Testis (tissue), 2 donors: ENCODE measurements at regions not wholly inside any gene's neighbourhood (a gene's known extent, or its start where the extent isn't known, plus 50 kb on each side); places are given as distances from the start of the nearest gene placed in this dataset.

Source experiments
- POLR2A ChIP-seq: fragments of 450-650 bp; IDR thresholded peaks from one replicate; pipeline ENCODE4 v1.6.1; 2017; ENCODE audit warnings: antibody characterized with exemption, mild to moderate bottlenecking, moderate library complexity
- TF ChIP-seq, protein P1 (sequence below), 3 experiments: fragments of 450-650 bp in 2 of 3; fragments of 200-600 bp in 1 of 3; sonication (generic) in 1 of 3; IDR thresholded peaks; one replicate each; pipeline ENCODE4 v1.5.1; 2016 to 2019; ENCODE audit warnings: antibody characterized with exemption in 3 of 3, mild to moderate bottlenecking in 2 of 3, moderate library complexity in 1 of 3

DNA sequence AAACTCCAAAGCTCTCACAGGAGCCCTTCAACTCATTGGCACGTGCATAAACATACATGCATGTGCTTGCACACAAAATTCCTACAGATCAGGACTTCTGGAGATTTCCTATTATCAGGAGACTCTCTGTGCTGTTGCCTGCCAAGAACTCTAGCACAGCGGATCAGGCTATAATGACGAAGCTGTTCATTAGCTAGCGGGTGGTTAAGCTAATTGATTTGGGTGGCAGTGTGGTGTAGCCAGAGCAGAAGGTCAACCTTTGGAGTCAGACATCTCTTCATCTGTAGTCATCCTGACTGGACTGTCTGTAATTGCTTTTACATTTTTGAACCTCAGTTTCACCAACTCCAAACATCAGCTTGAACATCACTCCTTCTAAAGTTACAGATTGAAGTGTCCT, 69.0 kb downstream of the KIF2B start:
- no peak for TF ChIP-seq POLR2A
- TF ChIP-seq, protein P1, sequence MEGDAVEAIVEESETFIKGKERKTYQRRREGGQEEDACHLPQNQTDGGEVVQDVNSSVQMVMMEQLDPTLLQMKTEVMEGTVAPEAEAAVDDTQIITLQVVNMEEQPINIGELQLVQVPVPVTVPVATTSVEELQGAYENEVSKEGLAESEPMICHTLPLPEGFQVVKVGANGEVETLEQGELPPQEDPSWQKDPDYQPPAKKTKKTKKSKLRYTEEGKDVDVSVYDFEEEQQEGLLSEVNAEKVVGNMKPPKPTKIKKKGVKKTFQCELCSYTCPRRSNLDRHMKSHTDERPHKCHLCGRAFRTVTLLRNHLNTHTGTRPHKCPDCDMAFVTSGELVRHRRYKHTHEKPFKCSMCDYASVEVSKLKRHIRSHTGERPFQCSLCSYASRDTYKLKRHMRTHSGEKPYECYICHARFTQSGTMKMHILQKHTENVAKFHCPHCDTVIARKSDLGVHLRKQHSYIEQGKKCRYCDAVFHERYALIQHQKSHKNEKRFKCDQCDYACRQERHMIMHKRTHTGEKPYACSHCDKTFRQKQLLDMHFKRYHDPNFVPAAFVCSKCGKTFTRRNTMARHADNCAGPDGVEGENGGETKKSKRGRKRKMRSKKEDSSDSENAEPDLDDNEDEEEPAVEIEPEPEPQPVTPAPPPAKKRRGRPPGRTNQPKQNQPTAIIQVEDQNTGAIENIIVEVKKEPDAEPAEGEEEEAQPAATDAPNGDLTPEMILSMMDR (IDR thresholded peaks at IDR 0.05) = no peak
